Coronary artery (tissue), 2 donors: ENCODE measurements at regions not wholly inside any gene's neighbourhood (a gene's known extent, or its start where the extent isn't known, plus 50 kb on each side); places are given as distances from the start of the nearest gene placed in this dataset.

ENCODE experiments used
- DNase-seq: peaks from one replicate; pipeline ENCODE4 v3.0.0-alpha.2; 2017; ENCODE audit warnings: low spot score
- H3K27ac ChIP-seq, 2 donors: fragments of 200-600 bp; sonication (generic); one replicate each; pipeline ENCODE4 v1.5.1; 2016 to 2019
- H3K4me3 ChIP-seq: fragments of 200-600 bp; sonication (generic); 2 replicates; pipeline ENCODE4 v1.5.1; 2016; ENCODE audit warnings: mild to moderate bottlenecking, moderate library complexity
- TF ChIP-seq, protein P1 (sequence below): fragments of 200-600 bp; sonication (generic); IDR thresholded peaks from one replicate; pipeline ENCODE4 v1.5.1; 2019; ENCODE audit warnings: antibody characterized with exemption

DNA sequence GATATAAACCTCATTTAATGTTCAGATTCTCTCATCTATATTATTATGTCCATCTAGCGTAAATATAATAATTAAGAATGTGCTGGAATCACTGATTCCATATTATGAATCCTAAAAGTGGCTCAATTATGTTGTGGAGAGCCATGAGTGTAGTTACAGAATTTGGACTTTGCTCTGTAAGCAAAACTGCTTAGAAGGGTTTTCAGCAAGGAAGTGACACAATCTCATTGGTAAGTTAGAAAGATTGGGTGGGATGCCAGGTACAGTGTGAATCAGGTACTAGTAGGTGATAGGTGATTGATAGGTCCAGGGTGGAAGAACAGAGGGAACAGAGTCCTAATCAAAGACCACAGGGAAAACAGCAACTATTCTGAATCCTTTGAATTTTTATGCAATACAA is 74.9 kb upstream of the ABLIM1 start:
- no peak overlapping the region for H3K27ac ChIP-seq
- no peak overlapping the region for H3K4me3 ChIP-seq
- TF ChIP-seq, protein P1, sequence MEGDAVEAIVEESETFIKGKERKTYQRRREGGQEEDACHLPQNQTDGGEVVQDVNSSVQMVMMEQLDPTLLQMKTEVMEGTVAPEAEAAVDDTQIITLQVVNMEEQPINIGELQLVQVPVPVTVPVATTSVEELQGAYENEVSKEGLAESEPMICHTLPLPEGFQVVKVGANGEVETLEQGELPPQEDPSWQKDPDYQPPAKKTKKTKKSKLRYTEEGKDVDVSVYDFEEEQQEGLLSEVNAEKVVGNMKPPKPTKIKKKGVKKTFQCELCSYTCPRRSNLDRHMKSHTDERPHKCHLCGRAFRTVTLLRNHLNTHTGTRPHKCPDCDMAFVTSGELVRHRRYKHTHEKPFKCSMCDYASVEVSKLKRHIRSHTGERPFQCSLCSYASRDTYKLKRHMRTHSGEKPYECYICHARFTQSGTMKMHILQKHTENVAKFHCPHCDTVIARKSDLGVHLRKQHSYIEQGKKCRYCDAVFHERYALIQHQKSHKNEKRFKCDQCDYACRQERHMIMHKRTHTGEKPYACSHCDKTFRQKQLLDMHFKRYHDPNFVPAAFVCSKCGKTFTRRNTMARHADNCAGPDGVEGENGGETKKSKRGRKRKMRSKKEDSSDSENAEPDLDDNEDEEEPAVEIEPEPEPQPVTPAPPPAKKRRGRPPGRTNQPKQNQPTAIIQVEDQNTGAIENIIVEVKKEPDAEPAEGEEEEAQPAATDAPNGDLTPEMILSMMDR: no peak
- DNase-seq: no peak

DNA sequence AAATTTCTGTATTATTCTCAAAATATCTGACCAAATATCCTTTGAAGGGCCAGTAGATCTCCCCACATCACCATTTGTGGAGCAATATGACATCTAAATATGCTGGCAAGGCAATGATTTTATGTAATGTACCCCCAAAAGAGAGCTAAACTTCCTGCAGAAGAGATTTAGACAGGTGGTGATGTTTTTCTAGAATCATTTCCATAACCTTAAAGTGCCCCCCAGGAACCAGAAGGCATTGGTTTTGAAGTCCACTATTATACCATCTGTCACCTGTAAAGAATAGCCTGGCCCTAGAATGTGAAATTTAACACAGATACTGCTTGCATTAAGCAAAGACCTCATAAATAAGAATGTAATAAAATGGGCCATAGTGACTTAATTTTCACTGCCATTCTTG is 77.9 kb upstream of the ABLIM1 start:
- TF ChIP-seq, protein P1: no peak
- no peak overlapping the region for H3K4me3 ChIP-seq
- H3K27ac ChIP-seq: no peak overlapping the region
- no peak for DNase-seq

DNA sequence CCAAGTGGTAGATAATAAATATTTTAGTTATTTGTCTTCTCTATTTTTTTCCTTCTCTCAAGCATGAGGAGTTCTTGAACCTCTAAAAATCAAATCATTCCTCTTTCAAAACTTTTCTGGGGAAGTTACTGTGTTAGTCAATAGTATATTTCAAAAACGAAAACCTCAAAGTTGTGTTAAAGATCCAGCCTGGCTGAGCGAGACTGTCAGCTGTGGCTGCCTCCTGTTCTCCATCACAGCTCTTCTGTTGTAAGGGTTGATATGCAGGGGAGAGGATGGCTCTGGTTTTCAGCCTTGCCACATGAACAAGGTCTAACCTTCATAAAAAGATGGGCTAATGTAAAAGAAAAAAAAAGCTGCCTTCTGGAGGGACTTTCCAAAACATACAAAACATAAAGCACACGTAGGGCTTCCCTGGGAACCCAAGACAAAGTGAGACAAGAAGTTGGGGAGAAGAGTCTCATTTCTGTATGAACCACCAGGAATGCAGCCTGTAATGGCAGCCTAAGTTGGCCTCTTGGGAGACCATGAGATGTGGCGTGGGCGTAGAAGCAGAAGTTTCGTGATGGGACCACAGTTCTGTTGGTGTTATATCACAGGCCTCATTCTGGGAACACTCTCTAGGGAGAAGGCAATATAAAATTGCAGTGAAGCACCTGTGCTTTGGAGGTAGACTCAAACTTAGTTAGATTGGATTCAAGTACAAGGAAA is 77.9 kb upstream of the FHIP2A start:
- TF ChIP-seq, protein P1: no peak
- no peak for DNase-seq
- no peak overlapping the region for H3K4me3 ChIP-seq
- H3K27ac ChIP-seq: no peak overlapping the region

DNA sequence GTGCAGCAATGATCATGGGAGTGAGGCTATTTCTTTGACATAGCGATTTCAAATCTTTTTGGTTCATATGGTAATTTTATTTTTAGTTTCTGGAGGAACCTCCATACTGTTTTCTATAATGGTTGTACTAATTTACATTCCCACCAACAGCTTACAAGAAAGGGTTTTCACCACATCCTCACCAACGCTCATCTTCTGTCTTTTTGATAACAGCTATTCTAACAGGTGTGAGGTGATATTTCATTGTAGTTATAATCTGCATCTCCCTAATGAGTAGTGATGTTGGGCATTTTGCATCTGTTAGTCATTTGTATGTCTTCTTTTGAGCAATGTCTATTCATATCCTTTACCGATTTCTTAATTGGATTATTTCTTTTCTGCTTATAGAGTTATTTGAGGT is 75.0 kb upstream of the FHIP2A start:
- TF ChIP-seq, protein P1: no peak
- Histone ChIP-seq H3K27ac (no peak overlapping the region), H3K4me3 (no peak overlapping the region)
- DNase-seq: no peak

DNA sequence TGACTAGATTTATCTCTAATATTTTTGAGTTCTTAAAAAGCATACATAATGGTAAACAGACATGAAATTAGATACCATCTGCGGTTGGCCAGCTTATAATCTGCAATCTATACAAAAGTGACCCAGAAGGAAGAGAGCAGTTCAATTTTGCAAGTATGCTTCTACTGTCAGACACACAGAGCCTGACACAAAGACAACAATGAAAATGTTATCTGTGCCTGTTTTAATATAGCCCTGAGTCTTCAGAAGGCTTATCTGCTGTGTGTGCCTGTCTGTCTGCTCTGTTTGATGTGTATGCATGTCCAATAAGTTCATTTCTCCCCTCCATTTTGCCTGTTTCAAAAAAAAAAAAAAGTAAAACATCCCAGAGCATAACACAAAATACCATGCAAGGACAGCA is 73.3 kb upstream of the FHIP2A start:
- no peak overlapping the region for H3K27ac ChIP-seq
- H3K4me3 ChIP-seq: no peak overlapping the region
- TF ChIP-seq, protein P1: no peak
- DNase-seq: no peak

DNA sequence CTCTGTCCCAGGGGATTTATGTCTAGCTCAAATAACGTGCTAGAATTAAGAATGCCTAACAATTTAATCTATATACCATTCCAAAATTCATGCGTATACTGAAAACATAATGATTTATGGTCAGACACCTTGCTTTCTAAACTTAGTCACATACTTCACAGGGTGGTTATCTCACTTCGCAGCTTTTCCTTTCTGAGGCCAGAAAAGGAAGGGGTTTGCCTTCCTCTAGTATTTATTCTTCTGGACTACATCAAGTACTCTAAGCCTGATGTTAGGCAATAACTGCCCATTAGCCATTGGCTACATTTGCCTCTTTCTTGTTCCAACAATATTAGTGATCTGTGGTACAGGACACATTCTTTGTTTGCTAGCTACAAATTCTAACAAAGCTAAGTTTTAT is 72.6 kb upstream of the FHIP2A start:
- TF ChIP-seq, protein P1: no peak
- Histone ChIP-seq H3K27ac (no peak overlapping the region), H3K4me3 (no peak overlapping the region)
- DNase-seq: no peak

DNA sequence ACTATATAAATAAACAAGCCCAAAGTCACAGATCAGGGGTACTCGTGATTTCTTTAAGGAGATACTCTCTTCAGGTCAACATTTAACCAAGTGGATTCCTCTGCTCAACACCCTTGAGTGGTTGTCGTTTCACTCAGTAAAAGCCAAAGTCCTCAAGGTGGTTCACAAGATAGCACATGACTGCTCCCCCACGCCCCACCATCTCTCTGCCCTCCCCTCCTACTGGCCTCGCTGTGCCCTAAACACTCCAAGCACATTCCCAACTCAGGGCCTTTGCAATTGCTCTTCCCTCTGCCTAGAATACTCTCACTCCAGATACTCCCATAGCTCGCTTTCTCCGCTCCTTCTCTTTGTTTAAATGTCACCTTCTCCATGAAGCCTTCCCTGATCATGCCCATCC is 72.1 kb upstream of the FHIP2A start:
- peak overlapping the region in 1 of 2 donors; percentile 43 for H3K27ac ChIP-seq
- TF ChIP-seq, protein P1: no peak
- DNase-seq: no peak
- no peak overlapping the region for H3K4me3 ChIP-seq
